Endothelial cell (in vitro differentiated cells): ENCODE measurements at regions not wholly inside any gene's neighbourhood (a gene's known extent, or its start where the extent isn't known, plus 50 kb on each side); places are given as distances from the start of the nearest gene placed in this dataset.

Experiments
- DNase-seq: peaks from one replicate; pipeline ENCODE4 v3.0.0; 2021; ENCODE audit warnings: low spot score
- H3K27ac Mint-ChIP-seq: one replicate; pipeline ENCODE4 v1.8.0; 2021; ENCODE audit warnings: mixed read lengths, inconsistent platforms; ENCODE audit not compliant: unreplicated experiment
- H3K27me3 Mint-ChIP-seq: one replicate; pipeline ENCODE4 v1.8.0; 2021; ENCODE audit warnings: mild to moderate bottlenecking, moderate library complexity, mixed read lengths, inconsistent platforms; ENCODE audit not compliant: unreplicated experiment
- H3K36me3 Mint-ChIP-seq: one replicate; pipeline ENCODE4 v1.8.0; 2021; ENCODE audit warnings: mild to moderate bottlenecking, low read depth, mixed read lengths, inconsistent platforms; ENCODE audit not compliant: unreplicated experiment
- H3K4me1 Mint-ChIP-seq: one replicate; pipeline ENCODE4 v1.8.0; 2021; ENCODE audit warnings: mild to moderate bottlenecking, mixed read lengths, inconsistent platforms; ENCODE audit not compliant: unreplicated experiment
- H3K4me3 Mint-ChIP-seq: one replicate; pipeline ENCODE4 v1.8.0; 2021; ENCODE audit warnings: mild to moderate bottlenecking, mixed read lengths, inconsistent platforms; ENCODE audit not compliant: unreplicated experiment
- H3K9me3 Mint-ChIP-seq: one replicate; pipeline ENCODE4 v1.8.0; 2021; ENCODE audit warnings: mixed read lengths, inconsistent platforms; ENCODE audit not compliant: unreplicated experiment
- TF ChIP-seq, protein P1 (sequence below): fragments of 200-600 bp; sonication (generic); IDR thresholded peaks from one replicate; pipeline ENCODE4 v1.5.0; 2021; ENCODE audit warnings: antibody characterized with exemption; ENCODE audit not compliant: unreplicated experiment

- H3K36me3 Mint-ChIP-seq = no peaks in the 10 kb centered on the region
- no peak overlapping the region for H3K27ac Mint-ChIP-seq
- H3K4me1 Mint-ChIP-seq = peaks cover 5% of the 10 kb centered on the region
- H3K4me3 Mint-ChIP-seq = no peak overlapping the region
- no peaks in the 10 kb centered on the region for H3K9me3 Mint-ChIP-seq
- TF ChIP-seq, protein P1, sequence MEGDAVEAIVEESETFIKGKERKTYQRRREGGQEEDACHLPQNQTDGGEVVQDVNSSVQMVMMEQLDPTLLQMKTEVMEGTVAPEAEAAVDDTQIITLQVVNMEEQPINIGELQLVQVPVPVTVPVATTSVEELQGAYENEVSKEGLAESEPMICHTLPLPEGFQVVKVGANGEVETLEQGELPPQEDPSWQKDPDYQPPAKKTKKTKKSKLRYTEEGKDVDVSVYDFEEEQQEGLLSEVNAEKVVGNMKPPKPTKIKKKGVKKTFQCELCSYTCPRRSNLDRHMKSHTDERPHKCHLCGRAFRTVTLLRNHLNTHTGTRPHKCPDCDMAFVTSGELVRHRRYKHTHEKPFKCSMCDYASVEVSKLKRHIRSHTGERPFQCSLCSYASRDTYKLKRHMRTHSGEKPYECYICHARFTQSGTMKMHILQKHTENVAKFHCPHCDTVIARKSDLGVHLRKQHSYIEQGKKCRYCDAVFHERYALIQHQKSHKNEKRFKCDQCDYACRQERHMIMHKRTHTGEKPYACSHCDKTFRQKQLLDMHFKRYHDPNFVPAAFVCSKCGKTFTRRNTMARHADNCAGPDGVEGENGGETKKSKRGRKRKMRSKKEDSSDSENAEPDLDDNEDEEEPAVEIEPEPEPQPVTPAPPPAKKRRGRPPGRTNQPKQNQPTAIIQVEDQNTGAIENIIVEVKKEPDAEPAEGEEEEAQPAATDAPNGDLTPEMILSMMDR = no peak
- H3K27me3 Mint-ChIP-seq = no peaks in the 10 kb centered on the region
- no peak for DNase-seq
Observed at GRCh38 chr16:61540216-61540615, 496.0 kb downstream of the CDH8 start.

DNA sequence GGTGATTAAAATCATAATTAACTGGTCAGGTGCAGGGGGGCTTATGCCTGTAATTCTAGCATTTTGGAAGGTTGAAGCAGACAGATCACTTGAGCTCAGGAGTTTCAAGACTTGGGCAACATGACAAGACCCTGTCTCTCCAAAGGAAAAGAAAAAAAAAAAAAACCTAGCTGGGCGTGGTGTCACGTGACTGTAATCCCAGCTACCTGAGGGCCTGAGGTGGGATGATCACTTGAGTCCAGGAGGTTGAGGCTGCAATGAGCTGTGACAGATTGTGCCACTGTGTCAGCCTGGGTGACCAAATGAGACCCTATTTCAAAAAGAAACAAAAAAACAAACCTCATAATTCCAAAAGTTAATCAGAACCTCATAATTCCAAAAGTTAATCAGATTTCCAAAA is 505.5 kb downstream of the CDH8 start:
- Mint-ChIP-seq H3K27me3 (no peaks in the 10 kb centered on the region), H3K9me3 (no peaks in the 10 kb centered on the region), H3K36me3 (no peaks in the 10 kb centered on the region), H3K27ac (no peak overlapping the region), H3K4me1 (no peaks in the 10 kb centered on the region), H3K4me3 (no peak overlapping the region)
- TF ChIP-seq, protein P1 = no peak
- DNase-seq = no peak

DNA sequence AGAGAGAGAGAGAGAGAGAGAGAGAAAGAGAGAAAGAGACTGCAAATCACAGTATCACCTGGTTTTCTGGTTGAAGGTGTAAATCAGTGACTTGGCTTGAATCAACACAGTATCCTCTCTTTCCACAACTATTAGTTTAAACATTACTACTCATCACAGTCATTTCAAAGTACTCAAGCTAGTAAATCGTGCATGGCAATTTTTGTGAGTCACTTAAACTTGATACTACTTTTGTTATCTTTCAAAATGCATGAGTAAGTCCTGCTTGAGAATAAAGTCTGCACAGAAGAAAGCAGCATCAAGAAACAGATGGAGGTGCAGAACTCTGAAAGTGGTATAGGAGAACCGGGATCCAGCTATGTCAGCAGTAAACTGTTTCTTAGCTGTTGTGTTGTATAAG is 535.4 kb downstream of the CDH8 start:
- TF ChIP-seq, protein P1 = no peak
- Mint-ChIP-seq H3K4me3 (no peak overlapping the region), H3K4me1 (no peaks in the 10 kb centered on the region), H3K9me3 (no peaks in the 10 kb centered on the region), H3K27me3 (no peaks in the 10 kb centered on the region), H3K36me3 (no peaks in the 10 kb centered on the region), H3K27ac (no peak overlapping the region)
- no peak for DNase-seq

- TF ChIP-seq, protein P1 = no peak
- Mint-ChIP-seq H3K27ac (no peak overlapping the region), H3K4me3 (no peak overlapping the region), H3K27me3 (no peaks in the 10 kb centered on the region), H3K9me3 (no peaks in the 10 kb centered on the region), H3K4me1 (no peaks in the 10 kb centered on the region), H3K36me3 (no peaks in the 10 kb centered on the region)
- DNase-seq = no peak
Observed at GRCh38 chr16:61480250-61480649, 556.0 kb downstream of the CDH8 start.

DNA sequence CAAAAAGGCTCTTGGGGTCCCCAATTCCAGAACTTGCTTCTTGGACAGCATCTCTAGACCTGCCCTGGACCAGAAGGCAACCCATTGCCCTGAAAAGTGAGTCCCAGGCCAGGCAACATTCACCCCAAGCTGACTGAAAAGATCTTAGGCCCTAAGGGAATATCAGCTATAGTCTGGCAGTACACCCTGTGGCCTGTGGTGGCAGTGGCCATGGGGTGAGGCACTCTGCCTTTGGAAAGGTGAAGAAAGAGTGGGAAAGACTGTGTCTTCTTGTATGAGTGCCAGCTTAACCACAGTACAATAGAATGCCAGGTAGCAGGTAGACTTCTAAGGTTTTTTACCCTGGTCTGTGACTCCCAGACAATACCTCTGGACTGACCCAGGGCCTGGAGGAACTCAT is 564.5 kb downstream of the CDH8 start:
- Mint-ChIP-seq H3K27ac (no peak overlapping the region), H3K27me3 (peaks cover 2% of the 10 kb centered on the region), H3K9me3 (no peaks in the 10 kb centered on the region), H3K36me3 (no peaks in the 10 kb centered on the region), H3K4me1 (no peaks in the 10 kb centered on the region), H3K4me3 (no peak overlapping the region)
- TF ChIP-seq, protein P1 = no peak
- DNase-seq = no peak
